RWPE1 (cell line): ENCODE measurements at regions not wholly inside any gene's neighbourhood (a gene's known extent, or its start where the extent isn't known, plus 50 kb on each side); places are given as distances from the start of the nearest gene placed in this dataset.

Experiments used
- CTCF ChIA-PET: fragments of 350-600 bp; sonication (Branson Sonifier 250); formaldehyde crosslinking; extraction: SDS; loops from one replicate; lab custom pipeline; 2021; lab: Yijun Ruan, JAX
- POLR2A ChIA-PET: fragments of 400-600 bp; formaldehyde crosslinking; extraction: SDS; loops from one replicate; lab custom pipeline; 2020; ENCODE audit warnings: antibody characterized with exemption; ENCODE audit not compliant: low non-redundant PET; lab: Yijun Ruan, JAX
- DNase-seq: peaks from one replicate; pipeline ENCODE4 v3.0.0; 2012; ENCODE audit warnings: low spot score
- H3K27ac ChIP-seq: fragments of 450-650 bp; 2 replicates; pipeline ENCODE4 v1.5.1; 2017
- CTCF ChIP-seq: fragments of 450-650 bp; conservative IDR thresholded peaks from 2 replicates; pipeline ENCODE4 v1.5.1; 2017; ENCODE audit warnings: low read depth, mild to moderate bottlenecking

DNA sequence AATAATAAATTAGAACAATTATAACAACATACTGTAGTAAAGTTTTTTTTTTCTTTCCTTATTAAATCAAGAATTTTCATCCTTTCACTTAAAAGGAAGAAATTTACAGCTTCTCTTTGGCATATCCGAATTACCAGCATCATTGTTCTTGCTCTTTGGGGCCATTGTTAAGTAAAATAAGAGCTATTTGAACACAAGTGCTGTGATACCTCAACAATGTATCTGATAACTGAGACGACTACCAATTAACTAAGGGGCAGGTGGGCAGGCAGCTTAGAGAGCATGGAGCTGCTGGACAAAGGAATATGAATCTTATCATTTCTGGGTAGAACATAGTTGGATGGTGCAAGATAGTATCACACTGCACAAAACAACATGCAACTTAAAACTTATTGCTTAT lies 719.9 kb upstream of the TMPRSS15 start:
- TF ChIP-seq CTCF: no peak
- ChIA-PET POLR2A (no interaction called here), CTCF (interaction anchor here (0.6 kb wide), 1 partner anchor 367 kb away, joined by 5 read pairs; no protein-coding TSS in a partner anchor)
- H3K27ac ChIP-seq: no peak overlapping the region
- DNase-seq: no peak

DNA sequence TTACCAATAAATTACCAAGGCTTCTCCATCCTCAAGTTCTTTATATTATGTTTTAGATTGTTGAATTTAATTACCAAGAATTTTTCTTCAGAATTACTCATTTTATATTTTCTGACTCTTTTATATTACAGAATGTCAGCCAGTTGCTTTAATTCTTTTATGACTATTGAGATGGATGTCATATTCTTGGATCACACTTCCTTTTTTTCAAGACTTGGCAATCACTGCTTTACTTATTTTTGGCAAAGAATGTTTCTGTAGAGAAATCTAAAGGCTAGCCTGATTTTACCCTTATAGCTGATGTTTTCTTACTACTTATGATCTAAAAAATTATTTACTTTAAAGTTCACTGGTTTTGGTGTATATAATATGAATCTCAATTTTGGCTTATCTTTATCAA lies 721.1 kb upstream of the TMPRSS15 start:
- H3K27ac ChIP-seq: no peak overlapping the region
- CTCF ChIA-PET: interaction anchor here (0.7 kb wide), 1 partner anchor 705 kb away, joined by 3 read pairs; no protein-coding TSS in a partner anchor
- POLR2A ChIA-PET: no interaction called here
- no peak for TF ChIP-seq CTCF
- no peak for DNase-seq

DNA sequence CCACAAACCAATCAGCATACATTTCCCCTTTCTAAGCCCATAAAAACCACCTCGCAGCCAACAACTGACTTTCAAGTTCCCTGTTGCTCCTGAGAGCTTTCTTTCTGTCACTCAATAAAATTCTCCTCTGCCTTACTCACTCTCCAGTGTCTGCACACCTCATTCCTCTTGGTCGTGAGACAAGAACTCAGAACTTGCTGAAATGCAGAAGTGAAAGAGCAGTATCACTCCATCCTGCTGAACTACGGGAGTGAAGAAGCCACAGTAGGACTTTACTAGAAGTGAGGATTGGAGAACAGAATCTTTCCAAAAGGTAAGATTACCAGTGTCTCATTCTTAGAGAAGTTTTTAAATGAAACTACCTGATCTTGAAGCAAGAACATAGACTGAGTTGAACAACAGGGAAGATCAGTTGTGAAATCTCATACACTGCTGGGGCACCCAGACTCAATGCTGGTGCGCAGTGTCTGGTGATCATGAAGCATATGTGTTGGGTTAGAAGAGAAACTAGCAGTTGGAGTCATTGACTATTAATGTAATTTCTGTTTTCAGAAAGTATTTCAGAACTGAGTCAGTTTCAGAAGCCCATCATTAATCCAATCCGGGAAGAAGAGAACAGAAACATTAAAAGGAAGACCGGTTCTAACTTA lies 726.9 kb upstream of the TMPRSS15 start:
- TF ChIP-seq CTCF: no peak
- ChIA-PET CTCF (interaction anchor here (0.7 kb wide), 1 partner anchor 1210 kb away, joined by 3 read pairs; no protein-coding TSS in a partner anchor), POLR2A (no interaction called here)
- no peak for DNase-seq
- no peak overlapping the region for H3K27ac ChIP-seq

- no peak for TF ChIP-seq CTCF
- DNase-seq: no peak
- CTCF ChIA-PET: no interaction called here
- POLR2A ChIA-PET: no interaction called here
- H3K27ac ChIP-seq: no peak overlapping the region
Observed at GRCh38 chr21:19141511-19141910, 737.9 kb upstream of the TMPRSS15 start.

- ChIA-PET POLR2A (no interaction called here), CTCF (no interaction called here)
- no peak for DNase-seq
- no peak overlapping the region for H3K27ac ChIP-seq
- TF ChIP-seq CTCF: no peak
Observed at GRCh38 chr21:19145682-19146293, 742.2 kb upstream of the TMPRSS15 start.

DNA sequence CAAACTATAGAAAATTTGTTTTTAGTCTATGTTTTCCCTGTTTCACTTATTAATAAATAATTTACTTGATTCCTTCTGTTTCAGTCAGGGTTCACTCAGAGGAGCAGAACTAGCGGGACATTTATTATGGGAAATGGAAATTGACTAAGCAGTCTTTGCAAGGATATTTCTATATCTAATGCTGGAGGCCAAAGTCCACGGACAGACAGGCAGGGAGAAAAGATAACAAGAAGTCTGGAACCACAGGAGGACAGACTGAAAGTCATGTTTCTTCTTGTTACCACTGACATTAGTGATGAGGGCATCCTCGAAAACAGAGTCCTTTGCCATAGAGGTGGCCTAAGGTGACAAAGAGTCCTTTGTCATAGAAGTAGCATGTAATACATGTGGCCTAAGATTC lies 744.5 kb upstream of the TMPRSS15 start:
- ChIA-PET CTCF (no interaction called here), POLR2A (no interaction called here)
- DNase-seq: no peak
- H3K27ac ChIP-seq: no peak overlapping the region
- no peak for TF ChIP-seq CTCF
